Spleen (tissue), 7 donors: ENCODE measurements at regions not wholly inside any gene's neighbourhood (a gene's known extent, or its start where the extent isn't known, plus 50 kb on each side); places are given as distances from the start of the nearest gene placed in this dataset.

Source experiments
- CTCF ChIP-seq, 11 experiments: fragments of 200-600 bp in 7 of 11; fragments of 450-650 bp in 4 of 11; sonication (generic) in 4 of 11; IDR thresholded peaks in 8 of 11; conservative IDR thresholded peaks in 3 of 11; 1 replicate in 7 of 11; 2 replicates in 4 of 11; pipeline versions ENCODE4 v1.4.0 to v1.8.0; 2016 to 2021; ENCODE audit warnings: antibody characterized with exemption in 11 of 11, inconsistent platforms in 4 of 11, mild to moderate bottlenecking in 1 of 11
- POLR2A ChIP-seq, 3 donors: fragments of 450-650 bp; IDR thresholded peaks; one replicate each; pipeline ENCODE4 v1.5.1; 2017; ENCODE audit warnings: antibody characterized with exemption in 3 of 3, mild to moderate bottlenecking in 1 of 3
- POLR2AphosphoS5 ChIP-seq, 3 donors: sonication (generic); formaldehyde crosslinking; IDR thresholded peaks; one replicate each; pipeline ENCODE4 v1.5.1; 2017; ENCODE audit warnings: antibody characterized with exemption in 3 of 3
- donor health status: DM: no; HTN: no; CAD: no; lungs with moderate emphysema.
- donor health status: DM: no; HTN: no; CAD: no.
- donor health status: DM: no; HTN: no; CAD: no.

- TF ChIP-seq POLR2A (IDR thresholded peaks at IDR 0.05), result no peak
- peak in 2 of 11 experiments; percentile 39 to 42 for TF ChIP-seq CTCF (IDR thresholded peaks at IDR 0.05 in 8 of 11, conservative IDR thresholded peaks at IDR 0.05 in 3 of 11)
- no peak for TF ChIP-seq POLR2AphosphoS5 (IDR thresholded peaks at IDR 0.05)
Observed at GRCh38 chr16:29318037-29318436, 88.5 kb downstream of the NPIPB11 start.
